Panc1 (cell line): ENCODE measurements at regions not wholly inside any gene's neighbourhood (a gene's known extent, or its start where the extent isn't known, plus 50 kb on each side); places are given as distances from the start of the nearest gene placed in this dataset.

Source experiments
- ATAC-seq: fragments of 200-7000 bp; cut with Tn5 transposase; 2 replicates; pipeline ENCODE4 v1.9.1; 2020; ENCODE audit warnings: mild to moderate bottlenecking, moderate library complexity
- BruUV-seq: library from RNA; stranded (reverse); fragments of 400-500 nt; replicated peaks from 2 replicates; lab custom pipeline; 2021; lab: Mats Ljungman, UMichigan
- CTCF ChIA-PET: fragments of 300-600 bp; sonication (Branson Sonifier 250); formaldehyde crosslinking; loops from one replicate; lab custom pipeline; 2022; ENCODE audit warnings: antibody characterized with exemption; lab: Charles Lee
- POLR2A ChIA-PET: fragments of 300-600 bp; sonication (Branson Sonifier 250); formaldehyde crosslinking; loops from one replicate; lab custom pipeline; 2022; ENCODE audit warnings: antibody characterized with exemption; lab: Charles Lee
- DNase-seq: peaks from one replicate; pipeline ENCODE4 v3.0.0-alpha.2; 2010; ENCODE audit warnings: low read depth, low spot score
- H3K27ac ChIP-seq: 2 replicates; pipeline ENCODE4 v1.5.1; 2011; ENCODE audit warnings: mild to moderate bottlenecking, low read length, inconsistent platforms
- H3K27me3 ChIP-seq: fragments of 200-500 bp; sonication (Bioruptor generic); 2 replicates; pipeline ENCODE4 v1.6.0; 2014; ENCODE audit warnings: low read length, inconsistent platforms; ENCODE audit not compliant: control insufficient read depth, insufficient read depth
- H3K36me3 ChIP-seq: fragments of 200-500 bp; sonication (Bioruptor generic); 2 replicates; pipeline ENCODE4 v1.5.1; 2014; ENCODE audit warnings: inconsistent platforms, mild to moderate bottlenecking, low read length, moderate library complexity; ENCODE audit not compliant: control insufficient read depth, insufficient read depth
- H3K4me1 ChIP-seq: 2 replicates; pipeline ENCODE4 v1.5.1; 2011; ENCODE audit warnings: inconsistent platforms, mild to moderate bottlenecking, low read length, moderate library complexity; ENCODE audit not compliant: control insufficient read depth, insufficient read depth
- H3K4me3 ChIP-seq, 2 experiments: 2 replicates each; pipeline ENCODE4 v1.5.1; 2011 to 2012; ENCODE audit warnings: low read depth in 2 of 2, low read length in 2 of 2, mild to moderate bottlenecking in 2 of 2, inconsistent platforms in 1 of 2, moderate library complexity in 1 of 2
- H3K9me3 ChIP-seq: fragments of 200-500 bp; sonication (Bioruptor generic); 2 replicates; pipeline ENCODE4 v1.5.1; 2014; ENCODE audit warnings: low read depth, mild to moderate bottlenecking, inconsistent platforms, low read length, moderate library complexity; ENCODE audit not compliant: control insufficient read depth, insufficient read depth
- CTCF ChIP-seq: fragments of 450-650 bp; IDR thresholded peaks from 2 replicates; pipeline ENCODE4 v1.5.1; 2017; ENCODE audit warnings: mild to moderate bottlenecking
- POLR2AphosphoS5 ChIP-seq: IDR thresholded peaks from 2 replicates; pipeline ENCODE4 v1.6.1; 2012; ENCODE audit warnings: mild to moderate bottlenecking, low read depth, low read length, moderate library complexity
- REST ChIP-seq, 2 experiments: IDR thresholded peaks; 2 replicates each; pipeline ENCODE4 v1.6.1; 2011 to 2012; ENCODE audit warnings: low read depth in 2 of 2, control low read depth in 1 of 2, low read length in 1 of 2, mild to moderate bottlenecking in 1 of 2, moderate library complexity in 1 of 2; ENCODE audit not compliant: insufficient read depth in 1 of 2
- SIN3A ChIP-seq: IDR thresholded peaks from 2 replicates; pipeline ENCODE4 v1.6.1; 2012; ENCODE audit warnings: low read depth, mild to moderate bottlenecking, low read length, moderate library complexity, borderline replicate concordance; ENCODE audit not compliant: insufficient read depth
- TCF7L2 ChIP-seq: IDR thresholded peaks from 2 replicates; pipeline ENCODE4 v1.6.1; 2011; ENCODE audit warnings: mild to moderate bottlenecking, low read depth, low read length, inconsistent platforms
- in situ Hi-C: cut with HindIII; loops from 2 replicates; pipeline ENCODE4 v1.10.0; 2016; ENCODE audit warnings: low sequenced_read_pairs, low pct_unique_long_range_greater_than_20kb
- intact Hi-C: fragments of 100-400 bp; cut with micrococcal nuclease; formaldehyde crosslinking; loops from one replicate; pipeline ENCODE4 v1.10.0; 2022; ENCODE audit not compliant: unreplicated experiment

- ChIA-PET POLR2A (no interaction called here), CTCF (no interaction called here)
- TF ChIP-seq REST (IDR thresholded peaks at IDR 0.05; ENCODE audit: insufficient read depth in 1 of 2, low read depth in 2 of 2, low read length in 1 of 2) (no peak), CTCF (no peak), POLR2AphosphoS5 (no peak), TCF7L2 (no peak)
Measured at GRCh38 chr4:44025376-44026020, 423.1 kb downstream of the KCTD8 start.

GRCh38 chr4:44038811-44039210 is 409.8 kb downstream of the KCTD8 start:
- ChIA-PET CTCF (no interaction called here), POLR2A (no interaction called here)
- Histone ChIP-seq H3K9me3 (no peaks in the 10 kb centered on the region), H3K36me3 (no peaks in the 10 kb centered on the region), H3K4me1 (no peaks in the 10 kb centered on the region), H3K4me3 (no peak overlapping the region), H3K27ac (no peak overlapping the region), H3K27me3 (no peaks in the 10 kb centered on the region)
- BruUV-seq, result no TSS peak
- in situ Hi-C loops (no loop called here), intact Hi-C loops (no loop called here)
- no peak for DNase-seq
- no peak for ATAC-seq
- no peak for TF ChIP-seq TCF7L2
- no peak for TF ChIP-seq REST (IDR thresholded peaks at IDR 0.05; ENCODE audit: insufficient read depth in 1 of 2, low read depth in 2 of 2, low read length in 1 of 2)
- TF ChIP-seq POLR2AphosphoS5, result no peak
- no peak for TF ChIP-seq CTCF
- TF ChIP-seq SIN3A, result no peak

More at GRCh38 chr4:44025376-44026020, 423.1 kb downstream of the KCTD8 start:
- Histone ChIP-seq H3K36me3 (no peaks in the 10 kb centered on the region), H3K9me3 (no peaks in the 10 kb centered on the region), H3K4me1 (no peaks in the 10 kb centered on the region), H3K27ac (no peak overlapping the region), H3K4me3 (no peak overlapping the region), H3K27me3 (no peaks in the 10 kb centered on the region)
- in situ Hi-C loops (no loop called here), intact Hi-C loops (no loop called here)
- ATAC-seq (no peak), DNase-seq (no peak)
- BruUV-seq, result no TSS peak
